HEK293 (cell line): ENCODE measurements at regions not wholly inside any gene's neighbourhood (a gene's known extent, or its start where the extent isn't known, plus 50 kb on each side); places are given as distances from the start of the nearest gene placed in this dataset.

ENCODE experiments used
- CTCF ChIA-PET: fragments of 350-600 bp; formaldehyde crosslinking; extraction: SDS; loops from one replicate; lab custom pipeline; 2021; ENCODE audit warnings: antibody characterized with exemption; lab: Yijun Ruan, JAX
- POLR2A ChIA-PET: fragments of 300-600 bp; formaldehyde crosslinking; extraction: SDS; loops from one replicate; lab custom pipeline; 2020; ENCODE audit warnings: antibody characterized with exemption, inconsistent platforms; lab: Yijun Ruan, JAX
- H3K27ac ChIP-seq: fragments of 200-500 bp; sonication (Bioruptor generic); 2 replicates; pipeline ENCODE4 v1.5.1; 2014; ENCODE audit warnings: low read depth, low read length, control low read depth, inconsistent platforms; ENCODE audit errors: extremely low read depth
- H3K36me3 ChIP-seq, 2 experiments: fragments of 200-500 bp in 1 of 2; sonication (Bioruptor generic) in 1 of 2; 1 replicate in 1 of 2; 2 replicates in 1 of 2; pipeline ENCODE4 v1.5.1; 2014 to 2017; ENCODE audit warnings: inconsistent platforms in 2 of 2, low read length in 2 of 2; ENCODE audit not compliant: control insufficient read depth in 2 of 2, insufficient read depth in 1 of 2
- H3K4me1 ChIP-seq: fragments of 200-500 bp; sonication (Bioruptor generic); 2 replicates; pipeline ENCODE4 v1.5.1; 2014; ENCODE audit warnings: mild to moderate bottlenecking, low read length, inconsistent platforms; ENCODE audit not compliant: control insufficient read depth, insufficient read depth
- H3K4me3 ChIP-seq: 2 replicates; pipeline ENCODE4 v1.5.1; 2011; ENCODE audit warnings: low read depth, mild to moderate bottlenecking, control low read depth, low read length, moderate library complexity
- H3K9me3 ChIP-seq: fragments of 200-500 bp; sonication (Bioruptor generic); 2 replicates; pipeline ENCODE4 v1.5.1; 2014; ENCODE audit warnings: low read depth, low read length, inconsistent platforms; ENCODE audit not compliant: control insufficient read depth, insufficient read depth
- GLI4 ChIP-seq: fragments of 450-650 bp; formaldehyde crosslinking; IDR thresholded peaks from 2 replicates; pipeline ENCODE4 v1.5.1; 2016; ENCODE audit warnings: missing biosample characterization, missing genetic modification characterization
- KLF7 ChIP-seq: fragments of 450-650 bp; formaldehyde crosslinking; IDR thresholded peaks from 2 replicates; pipeline ENCODE4 v1.5.1; 2016; ENCODE audit warnings: missing biosample characterization, missing genetic modification characterization, borderline replicate concordance
- MEIS1 ChIP-seq: sonication (generic); formaldehyde crosslinking; IDR thresholded peaks from 2 replicates; pipeline ENCODE4 v1.8.1; 2022; ENCODE audit warnings: missing genetic modification reagents, mild to moderate bottlenecking, borderline replicate concordance
- ZNF214 ChIP-seq: fragments of 450-650 bp; formaldehyde crosslinking; IDR thresholded peaks from 2 replicates; pipeline ENCODE4 v1.5.1; 2017; ENCODE audit warnings: missing biosample characterization, mild to moderate bottlenecking, missing genetic modification characterization, borderline replicate concordance
- ZNF391 ChIP-seq: fragments of 450-650 bp; formaldehyde crosslinking; IDR thresholded peaks from 2 replicates; pipeline ENCODE4 v1.5.1; 2016; ENCODE audit warnings: low read depth, missing biosample characterization, missing genetic modification characterization, borderline replicate concordance
- TF ChIP-seq, protein P1 (sequence below): fragments of 450-650 bp; formaldehyde crosslinking; IDR thresholded peaks from 2 replicates; pipeline ENCODE4 v1.5.1; 2016; ENCODE audit warnings: missing biosample characterization, missing genetic modification characterization, borderline replicate concordance
- TF ChIP-seq, protein P2 (sequence below): fragments of 450-650 bp; formaldehyde crosslinking; IDR thresholded peaks from 2 replicates; pipeline ENCODE4 v1.5.1; 2016; ENCODE audit warnings: missing biosample characterization, missing genetic modification characterization
- TF ChIP-seq, protein P3 (sequence below): fragments of 450-650 bp; formaldehyde crosslinking; IDR thresholded peaks from 2 replicates; pipeline ENCODE4 v1.5.1; 2016; ENCODE audit warnings: missing biosample characterization, missing genetic modification characterization
- TF ChIP-seq, protein P4 (sequence below): fragments of 450-650 bp; formaldehyde crosslinking; IDR thresholded peaks from 2 replicates; pipeline ENCODE4 v1.5.1; 2016; ENCODE audit warnings: missing biosample characterization, missing genetic modification characterization

DNA sequence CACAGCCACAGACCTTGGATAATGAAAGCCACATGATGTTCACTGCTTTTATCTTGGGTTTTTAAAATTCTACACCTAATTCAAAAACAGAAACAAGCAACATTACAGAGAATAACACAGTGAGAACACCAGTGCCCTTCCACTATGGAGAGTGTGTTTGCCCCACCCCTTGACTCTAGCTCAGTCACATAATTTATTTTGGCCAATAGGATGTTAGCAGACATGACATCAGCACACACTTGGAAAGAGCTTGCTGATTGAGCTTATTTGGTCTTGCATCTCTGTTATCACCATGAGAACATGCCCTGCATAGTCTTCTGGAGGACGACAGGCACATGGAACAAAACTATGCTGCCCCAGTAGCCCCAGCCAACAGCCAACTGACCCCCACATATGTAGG is 118.1 kb downstream of the HNRNPD start (continued):
- TF ChIP-seq, protein P1, sequence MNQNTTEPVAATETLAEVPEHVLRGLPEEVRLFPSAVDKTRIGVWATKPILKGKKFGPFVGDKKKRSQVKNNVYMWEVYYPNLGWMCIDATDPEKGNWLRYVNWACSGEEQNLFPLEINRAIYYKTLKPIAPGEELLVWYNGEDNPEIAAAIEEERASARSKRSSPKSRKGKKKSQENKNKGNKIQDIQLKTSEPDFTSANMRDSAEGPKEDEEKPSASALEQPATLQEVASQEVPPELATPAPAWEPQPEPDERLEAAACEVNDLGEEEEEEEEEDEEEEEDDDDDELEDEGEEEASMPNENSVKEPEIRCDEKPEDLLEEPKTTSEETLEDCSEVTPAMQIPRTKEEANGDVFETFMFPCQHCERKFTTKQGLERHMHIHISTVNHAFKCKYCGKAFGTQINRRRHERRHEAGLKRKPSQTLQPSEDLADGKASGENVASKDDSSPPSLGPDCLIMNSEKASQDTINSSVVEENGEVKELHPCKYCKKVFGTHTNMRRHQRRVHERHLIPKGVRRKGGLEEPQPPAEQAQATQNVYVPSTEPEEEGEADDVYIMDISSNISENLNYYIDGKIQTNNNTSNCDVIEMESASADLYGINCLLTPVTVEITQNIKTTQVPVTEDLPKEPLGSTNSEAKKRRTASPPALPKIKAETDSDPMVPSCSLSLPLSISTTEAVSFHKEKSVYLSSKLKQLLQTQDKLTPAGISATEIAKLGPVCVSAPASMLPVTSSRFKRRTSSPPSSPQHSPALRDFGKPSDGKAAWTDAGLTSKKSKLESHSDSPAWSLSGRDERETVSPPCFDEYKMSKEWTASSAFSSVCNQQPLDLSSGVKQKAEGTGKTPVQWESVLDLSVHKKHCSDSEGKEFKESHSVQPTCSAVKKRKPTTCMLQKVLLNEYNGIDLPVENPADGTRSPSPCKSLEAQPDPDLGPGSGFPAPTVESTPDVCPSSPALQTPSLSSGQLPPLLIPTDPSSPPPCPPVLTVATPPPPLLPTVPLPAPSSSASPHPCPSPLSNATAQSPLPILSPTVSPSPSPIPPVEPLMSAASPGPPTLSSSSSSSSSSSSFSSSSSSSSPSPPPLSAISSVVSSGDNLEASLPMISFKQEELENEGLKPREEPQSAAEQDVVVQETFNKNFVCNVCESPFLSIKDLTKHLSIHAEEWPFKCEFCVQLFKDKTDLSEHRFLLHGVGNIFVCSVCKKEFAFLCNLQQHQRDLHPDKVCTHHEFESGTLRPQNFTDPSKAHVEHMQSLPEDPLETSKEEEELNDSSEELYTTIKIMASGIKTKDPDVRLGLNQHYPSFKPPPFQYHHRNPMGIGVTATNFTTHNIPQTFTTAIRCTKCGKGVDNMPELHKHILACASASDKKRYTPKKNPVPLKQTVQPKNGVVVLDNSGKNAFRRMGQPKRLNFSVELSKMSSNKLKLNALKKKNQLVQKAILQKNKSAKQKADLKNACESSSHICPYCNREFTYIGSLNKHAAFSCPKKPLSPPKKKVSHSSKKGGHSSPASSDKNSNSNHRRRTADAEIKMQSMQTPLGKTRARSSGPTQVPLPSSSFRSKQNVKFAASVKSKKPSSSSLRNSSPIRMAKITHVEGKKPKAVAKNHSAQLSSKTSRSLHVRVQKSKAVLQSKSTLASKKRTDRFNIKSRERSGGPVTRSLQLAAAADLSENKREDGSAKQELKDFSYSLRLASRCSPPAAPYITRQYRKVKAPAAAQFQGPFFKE (tag by site-specific recombination), result no peak
- TF ChIP-seq ZNF214 (tag by site-specific recombination), result no peak
- TF ChIP-seq ZNF391, result no peak
- no peak for TF ChIP-seq KLF7 (tag by site-specific recombination)
- TF ChIP-seq, all 188 proteins: peak for 0

DNA sequence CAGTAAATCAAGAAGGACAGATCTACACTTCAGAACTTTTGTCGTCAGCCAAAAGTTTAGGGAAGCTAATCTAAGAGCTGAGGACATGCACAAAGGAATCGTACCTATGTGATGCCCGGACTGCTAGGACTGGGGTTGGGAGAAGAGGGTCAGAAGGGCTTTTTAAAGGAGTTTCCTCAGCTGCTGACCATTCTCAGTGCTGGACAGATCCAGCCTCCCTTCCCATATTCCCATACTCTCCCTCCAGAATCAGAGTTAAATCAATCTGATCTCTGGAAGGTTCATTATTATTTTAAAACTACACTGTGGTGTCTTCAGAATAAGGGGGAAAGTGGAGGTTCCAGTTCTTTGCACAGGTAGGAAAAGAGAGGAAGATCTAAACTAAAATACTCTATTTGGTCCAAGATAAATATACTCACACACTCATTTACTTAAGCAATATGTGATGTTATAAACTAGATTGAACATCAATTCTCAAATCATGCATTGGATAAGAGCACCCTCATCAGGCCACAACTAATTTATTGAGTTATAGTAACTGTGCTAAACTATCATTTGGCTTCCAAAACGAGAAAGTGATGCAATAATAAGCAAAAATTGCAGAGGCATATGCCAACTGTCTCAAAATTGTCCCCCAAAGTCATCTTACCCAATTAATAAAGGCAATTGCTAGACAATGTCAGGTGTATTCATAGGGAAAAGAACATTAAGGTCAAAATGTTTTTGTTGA is 124.7 kb downstream of the HNRNPD start:
- Histone ChIP-seq H3K36me3 (no peaks in the 10 kb centered on the region), H3K27ac (no peak overlapping the region), H3K4me1 (no peaks in the 10 kb centered on the region), H3K4me3 (no peak overlapping the region), H3K9me3 (no peaks in the 10 kb centered on the region)
- ChIA-PET CTCF (no interaction called here), POLR2A (no interaction called here)
- TF ChIP-seq, protein P2, sequence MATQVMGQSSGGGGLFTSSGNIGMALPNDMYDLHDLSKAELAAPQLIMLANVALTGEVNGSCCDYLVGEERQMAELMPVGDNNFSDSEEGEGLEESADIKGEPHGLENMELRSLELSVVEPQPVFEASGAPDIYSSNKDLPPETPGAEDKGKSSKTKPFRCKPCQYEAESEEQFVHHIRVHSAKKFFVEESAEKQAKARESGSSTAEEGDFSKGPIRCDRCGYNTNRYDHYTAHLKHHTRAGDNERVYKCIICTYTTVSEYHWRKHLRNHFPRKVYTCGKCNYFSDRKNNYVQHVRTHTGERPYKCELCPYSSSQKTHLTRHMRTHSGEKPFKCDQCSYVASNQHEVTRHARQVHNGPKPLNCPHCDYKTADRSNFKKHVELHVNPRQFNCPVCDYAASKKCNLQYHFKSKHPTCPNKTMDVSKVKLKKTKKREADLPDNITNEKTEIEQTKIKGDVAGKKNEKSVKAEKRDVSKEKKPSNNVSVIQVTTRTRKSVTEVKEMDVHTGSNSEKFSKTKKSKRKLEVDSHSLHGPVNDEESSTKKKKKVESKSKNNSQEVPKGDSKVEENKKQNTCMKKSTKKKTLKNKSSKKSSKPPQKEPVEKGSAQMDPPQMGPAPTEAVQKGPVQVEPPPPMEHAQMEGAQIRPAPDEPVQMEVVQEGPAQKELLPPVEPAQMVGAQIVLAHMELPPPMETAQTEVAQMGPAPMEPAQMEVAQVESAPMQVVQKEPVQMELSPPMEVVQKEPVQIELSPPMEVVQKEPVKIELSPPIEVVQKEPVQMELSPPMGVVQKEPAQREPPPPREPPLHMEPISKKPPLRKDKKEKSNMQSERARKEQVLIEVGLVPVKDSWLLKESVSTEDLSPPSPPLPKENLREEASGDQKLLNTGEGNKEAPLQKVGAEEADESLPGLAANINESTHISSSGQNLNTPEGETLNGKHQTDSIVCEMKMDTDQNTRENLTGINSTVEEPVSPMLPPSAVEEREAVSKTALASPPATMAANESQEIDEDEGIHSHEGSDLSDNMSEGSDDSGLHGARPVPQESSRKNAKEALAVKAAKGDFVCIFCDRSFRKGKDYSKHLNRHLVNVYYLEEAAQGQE (tag by site-specific recombination), result peak; percentile 63
- no peak for TF ChIP-seq GLI4 (tag by site-specific recombination)
- TF ChIP-seq MEIS1 (CRISPR knock-in tag), result no peak
- TF ChIP-seq, protein P3, sequence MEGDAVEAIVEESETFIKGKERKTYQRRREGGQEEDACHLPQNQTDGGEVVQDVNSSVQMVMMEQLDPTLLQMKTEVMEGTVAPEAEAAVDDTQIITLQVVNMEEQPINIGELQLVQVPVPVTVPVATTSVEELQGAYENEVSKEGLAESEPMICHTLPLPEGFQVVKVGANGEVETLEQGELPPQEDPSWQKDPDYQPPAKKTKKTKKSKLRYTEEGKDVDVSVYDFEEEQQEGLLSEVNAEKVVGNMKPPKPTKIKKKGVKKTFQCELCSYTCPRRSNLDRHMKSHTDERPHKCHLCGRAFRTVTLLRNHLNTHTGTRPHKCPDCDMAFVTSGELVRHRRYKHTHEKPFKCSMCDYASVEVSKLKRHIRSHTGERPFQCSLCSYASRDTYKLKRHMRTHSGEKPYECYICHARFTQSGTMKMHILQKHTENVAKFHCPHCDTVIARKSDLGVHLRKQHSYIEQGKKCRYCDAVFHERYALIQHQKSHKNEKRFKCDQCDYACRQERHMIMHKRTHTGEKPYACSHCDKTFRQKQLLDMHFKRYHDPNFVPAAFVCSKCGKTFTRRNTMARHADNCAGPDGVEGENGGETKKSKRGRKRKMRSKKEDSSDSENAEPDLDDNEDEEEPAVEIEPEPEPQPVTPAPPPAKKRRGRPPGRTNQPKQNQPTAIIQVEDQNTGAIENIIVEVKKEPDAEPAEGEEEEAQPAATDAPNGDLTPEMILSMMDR, result no peak
- TF ChIP-seq, protein P4, sequence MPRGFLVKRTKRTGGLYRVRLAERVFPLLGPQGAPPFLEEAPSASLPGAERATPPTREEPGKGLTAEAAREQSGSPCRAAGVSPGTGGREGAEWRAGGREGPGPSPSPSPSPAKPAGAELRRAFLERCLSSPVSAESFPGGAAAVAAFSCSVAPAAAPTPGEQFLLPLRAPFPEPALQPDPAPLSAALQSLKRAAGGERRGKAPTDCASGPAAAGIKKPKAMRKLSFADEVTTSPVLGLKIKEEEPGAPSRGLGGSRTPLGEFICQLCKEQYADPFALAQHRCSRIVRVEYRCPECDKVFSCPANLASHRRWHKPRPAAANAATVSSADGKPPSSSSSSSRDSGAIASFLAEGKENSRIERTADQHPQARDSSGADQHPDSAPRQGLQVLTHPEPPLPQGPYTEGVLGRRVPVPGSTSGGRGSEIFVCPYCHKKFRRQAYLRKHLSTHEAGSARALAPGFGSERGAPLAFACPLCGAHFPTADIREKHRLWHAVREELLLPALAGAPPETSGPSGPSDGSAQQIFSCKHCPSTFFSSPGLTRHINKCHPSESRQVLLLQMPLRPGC (tag by site-specific recombination), result no peak
